Superior temporal gyrus (tissue), 1 donor: ENCODE measurements at regions not wholly inside any gene's neighbourhood (a gene's known extent, or its start where the extent isn't known, plus 50 kb on each side); places are given as distances from the start of the nearest gene placed in this dataset.

Source experiments
- DNase-seq: peaks from one replicate; pipeline ENCODE4 v3.0.0-alpha.2; 2016; ENCODE audit errors: extremely low spot score

DNA sequence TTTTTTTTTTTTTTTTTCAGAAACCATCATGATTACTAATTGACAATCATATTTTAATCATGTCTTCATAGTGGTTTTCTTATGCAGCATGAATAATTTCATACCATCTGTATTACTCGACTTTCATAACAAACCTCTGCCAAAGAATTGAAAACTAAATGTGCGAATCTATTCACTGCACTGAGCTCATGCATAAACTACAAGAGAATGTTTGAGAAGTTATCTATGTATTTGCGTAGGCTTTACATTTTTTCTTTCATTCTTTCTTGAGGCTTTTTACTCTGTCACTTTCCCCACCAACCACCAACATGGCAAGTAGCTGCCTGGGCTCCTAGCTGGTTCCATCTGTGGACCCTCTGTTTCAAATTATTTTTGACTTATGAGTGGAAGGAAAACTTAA lies 1761.0 kb downstream of the STIM2 start:
- DNase-seq: no peak

GRCh38 chr4:28636971-28637370 lies 1776.3 kb downstream of the STIM2 start:
- DNase-seq: no peak

- no peak for DNase-seq
Observed at GRCh38 chr4:28639747-28640146, 1779.1 kb downstream of the STIM2 start.

GRCh38 chr4:28654618-28655017 lies 1794.0 kb downstream of the STIM2 start:
- no peak for DNase-seq

- no peak for DNase-seq
Observed at GRCh38 chr4:28665306-28665705, 1804.7 kb downstream of the STIM2 start.

DNA sequence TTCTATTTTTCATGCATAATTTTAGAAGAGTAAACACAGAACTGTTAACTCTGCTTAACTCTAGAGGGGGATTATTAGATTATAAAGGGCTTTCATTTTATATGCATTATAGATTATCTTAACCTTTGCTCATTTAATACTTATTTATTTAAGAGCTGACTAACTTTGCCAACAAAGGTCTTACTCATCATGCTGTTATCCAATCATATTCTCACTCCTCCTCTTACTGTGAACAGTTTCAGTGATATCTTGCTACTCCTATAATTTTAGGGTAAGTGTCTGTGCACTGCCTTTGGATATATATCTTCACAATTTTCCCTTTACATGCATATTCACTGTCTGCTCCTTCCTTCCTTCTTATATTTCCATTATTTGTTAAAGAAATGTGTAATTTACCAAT lies 1814.9 kb downstream of the STIM2 start:
- DNase-seq: no peak

- no peak for DNase-seq
Observed at GRCh38 chr4:28677808-28678207, 1817.2 kb downstream of the STIM2 start.

DNA sequence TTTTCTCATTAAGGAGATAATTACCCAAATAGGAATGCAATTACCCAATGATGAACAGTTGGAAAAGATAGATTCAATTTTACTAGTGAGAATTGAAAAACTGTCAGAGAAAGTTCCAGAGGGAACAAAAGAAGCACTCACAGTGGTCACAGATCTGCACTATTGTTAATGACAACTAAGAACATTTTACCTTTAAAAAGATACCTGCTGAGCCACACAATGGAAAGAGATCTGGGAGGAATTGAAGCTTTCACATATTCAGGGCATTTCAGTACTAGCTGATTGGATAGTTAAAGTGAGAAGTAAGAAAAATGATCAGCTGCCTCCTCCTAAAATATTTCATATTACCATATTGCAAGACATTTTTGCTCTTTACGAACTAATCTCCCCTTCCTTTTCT lies 1822.2 kb downstream of the STIM2 start:
- DNase-seq: no peak

GRCh38 chr4:28686618-28687017 lies 1826.0 kb downstream of the STIM2 start:
- DNase-seq: peak; percentile 80

- DNase-seq: no peak
Observed at GRCh38 chr4:28690890-28691289, 1830.2 kb downstream of the STIM2 start.

DNA sequence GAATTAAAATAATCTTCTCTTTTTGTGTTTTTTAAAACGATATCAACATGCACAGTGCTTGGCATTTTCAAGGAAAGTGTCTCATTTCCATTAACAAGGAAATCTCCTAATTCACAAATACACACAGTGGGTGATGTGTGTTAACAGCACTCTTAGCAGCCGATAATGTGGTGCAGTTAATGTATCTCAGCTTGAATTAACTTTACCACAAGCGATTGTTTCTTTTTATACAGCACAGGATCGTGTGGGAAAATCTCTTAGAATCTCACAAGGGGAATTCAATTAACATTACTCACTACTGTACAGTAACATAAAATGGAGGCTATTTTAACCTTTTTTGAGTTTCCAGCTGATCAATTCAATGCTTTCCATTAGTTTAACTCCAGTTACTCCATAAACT lies 1841.9 kb downstream of the STIM2 start:
- DNase-seq: no peak

DNA sequence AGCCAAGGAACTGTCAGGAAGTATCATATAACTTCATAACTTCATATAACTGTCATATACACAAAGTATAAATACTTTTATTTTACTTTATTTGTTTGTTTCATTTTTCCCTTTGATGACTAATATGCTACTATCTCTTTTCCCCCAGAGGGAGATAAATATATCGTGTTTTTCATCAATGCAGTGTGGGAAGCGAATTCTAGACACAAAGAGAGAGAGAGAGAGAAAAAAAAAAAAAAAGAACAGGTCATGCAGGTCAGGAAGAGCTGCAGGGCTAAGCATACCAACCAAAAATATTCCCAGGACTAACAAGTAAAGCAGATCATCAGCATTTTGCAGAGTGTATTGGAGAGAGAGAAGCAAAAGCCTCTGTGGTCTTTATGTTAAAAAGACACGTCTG lies 1849.2 kb downstream of the STIM2 start:
- DNase-seq: no peak

DNA sequence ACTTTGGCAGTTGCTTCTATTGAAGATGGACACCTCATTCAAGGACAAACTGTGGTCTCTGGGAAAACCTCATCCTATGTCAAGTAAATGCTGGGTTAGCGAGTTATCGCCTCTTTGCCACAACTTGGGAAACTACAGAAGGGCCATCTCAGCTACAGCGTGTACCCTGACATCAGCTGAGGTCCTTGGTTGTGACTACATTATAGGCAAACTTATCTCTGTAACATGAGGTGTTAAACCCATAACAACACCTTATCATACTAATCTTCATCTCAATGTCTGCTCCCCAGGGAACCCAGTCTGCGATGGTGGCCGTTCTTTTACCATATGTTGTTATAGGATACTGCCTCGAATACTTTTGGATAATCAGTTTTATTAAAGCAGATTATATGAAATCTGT lies 1862.7 kb downstream of the STIM2 start:
- DNase-seq: no peak

DNA sequence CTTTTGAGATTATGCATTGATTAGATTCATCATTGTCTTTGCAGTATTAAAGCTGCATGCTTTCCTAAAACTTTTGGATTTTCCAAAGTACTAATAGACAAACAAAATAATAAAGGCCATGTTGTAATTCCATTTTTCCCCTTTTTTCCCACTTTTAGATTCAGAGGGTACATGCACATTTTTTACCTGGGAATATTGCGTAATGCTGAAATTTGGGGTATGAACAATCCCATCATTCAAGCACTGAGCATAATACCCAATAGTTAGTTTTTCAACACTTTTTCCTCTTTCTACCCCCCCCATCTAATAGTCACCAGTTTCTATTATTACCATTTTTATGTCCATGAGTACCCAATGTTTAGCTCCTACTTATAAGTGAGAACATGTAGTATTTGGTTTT lies 1863.6 kb downstream of the STIM2 start:
- no peak for DNase-seq

DNA sequence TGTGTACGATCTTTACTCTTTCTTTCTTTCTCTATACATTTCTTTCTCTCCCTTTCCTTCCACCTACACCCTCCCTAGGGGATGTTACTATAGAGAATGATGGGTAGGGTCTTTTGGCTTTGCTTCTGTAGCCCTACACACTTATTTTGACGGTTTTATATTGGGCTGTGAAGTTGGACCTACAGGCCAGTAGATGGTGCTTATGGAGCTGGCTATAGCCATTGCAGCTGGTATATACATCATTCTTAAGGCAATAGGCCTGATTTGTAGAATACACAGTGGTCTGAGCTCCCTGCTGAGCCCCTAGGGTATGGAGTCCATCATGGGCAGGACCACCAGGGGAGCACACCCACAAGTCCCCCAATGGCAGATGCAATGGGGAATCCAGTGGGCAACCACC lies 1869.7 kb downstream of the STIM2 start:
- DNase-seq: no peak

DNA sequence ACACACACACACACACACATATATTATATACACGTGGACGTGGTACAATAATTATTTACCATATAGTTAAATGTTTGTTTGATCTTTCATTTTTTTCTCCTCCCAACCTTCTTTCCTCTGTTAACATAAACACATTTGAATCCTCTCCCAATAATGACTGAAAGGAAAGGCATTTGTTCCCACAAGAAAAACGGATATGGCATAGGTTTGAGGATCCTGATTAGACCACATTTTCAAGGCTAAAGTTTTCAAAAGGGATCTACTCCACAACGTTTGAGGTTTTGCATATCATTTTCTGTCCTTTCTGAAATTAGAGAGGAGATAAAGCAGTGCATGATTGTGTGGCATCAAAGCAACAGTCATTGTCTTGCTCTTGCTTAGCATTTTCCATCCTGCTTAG lies 1883.4 kb downstream of the STIM2 start:
- no peak for DNase-seq

DNA sequence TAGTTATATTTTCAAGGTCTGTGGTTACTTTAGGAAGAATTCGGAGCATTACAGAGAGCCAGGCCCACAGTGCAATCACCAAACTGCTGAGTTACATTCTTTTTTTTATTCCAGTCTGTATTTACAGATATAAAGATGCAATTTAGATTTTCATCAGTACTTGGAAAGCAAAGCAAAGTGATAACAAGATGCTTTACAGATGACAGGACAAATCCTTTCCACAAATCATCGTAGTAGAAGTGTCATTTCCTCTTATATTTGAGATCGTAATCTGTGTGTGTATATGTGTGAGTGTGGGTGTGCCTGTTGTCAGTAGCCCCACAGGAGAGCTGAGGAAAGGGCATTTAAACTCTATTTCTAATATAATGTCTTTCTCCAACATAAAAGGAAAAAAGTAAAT lies 1893.7 kb downstream of the STIM2 start:
- DNase-seq: no peak

- DNase-seq: no peak
Observed at GRCh38 chr4:28755081-28755480, 1894.4 kb downstream of the STIM2 start.

DNA sequence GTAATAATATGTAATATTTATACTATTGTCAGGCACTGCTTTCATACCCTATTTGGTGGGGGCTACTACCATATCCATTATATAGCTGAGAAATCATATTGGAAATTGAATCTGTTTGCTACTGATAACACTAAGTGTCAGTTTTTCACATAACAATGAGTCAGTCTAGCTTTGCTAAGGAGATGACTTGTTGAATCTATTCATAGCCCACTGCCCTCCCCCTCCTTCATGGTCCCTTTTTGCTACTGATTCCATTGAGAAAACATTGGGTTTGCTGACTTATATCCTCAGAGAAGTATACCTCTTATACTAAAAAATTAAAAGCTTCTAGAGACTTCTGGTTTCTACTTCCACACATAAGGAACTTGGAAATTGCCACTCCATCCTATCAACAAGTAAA lies 1898.4 kb downstream of the STIM2 start:
- no peak for DNase-seq

DNA sequence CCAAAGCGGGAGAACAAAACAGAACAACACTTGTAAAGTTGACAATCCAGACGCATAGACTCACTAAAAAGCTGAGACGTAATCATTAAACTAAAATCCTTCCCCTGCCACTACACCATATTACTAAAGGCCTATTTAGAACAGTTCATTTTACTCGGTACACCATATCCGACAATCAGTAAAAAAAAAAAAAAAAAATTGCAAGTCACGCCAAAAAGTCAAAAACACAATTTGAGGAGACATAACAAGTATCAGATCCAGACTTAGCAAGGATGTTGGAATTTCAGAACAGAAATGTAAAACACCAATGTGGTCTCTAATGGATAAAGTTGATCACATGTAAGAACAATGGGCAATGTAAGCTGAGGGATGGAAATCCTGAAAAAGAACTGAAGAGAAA lies 1899.4 kb downstream of the STIM2 start:
- DNase-seq: no peak

- no peak for DNase-seq
Observed at GRCh38 chr4:28772066-28772465, 1911.4 kb downstream of the STIM2 start.

- DNase-seq: no peak
Observed at GRCh38 chr4:28772788-28773187, 1912.1 kb downstream of the STIM2 start.

DNA sequence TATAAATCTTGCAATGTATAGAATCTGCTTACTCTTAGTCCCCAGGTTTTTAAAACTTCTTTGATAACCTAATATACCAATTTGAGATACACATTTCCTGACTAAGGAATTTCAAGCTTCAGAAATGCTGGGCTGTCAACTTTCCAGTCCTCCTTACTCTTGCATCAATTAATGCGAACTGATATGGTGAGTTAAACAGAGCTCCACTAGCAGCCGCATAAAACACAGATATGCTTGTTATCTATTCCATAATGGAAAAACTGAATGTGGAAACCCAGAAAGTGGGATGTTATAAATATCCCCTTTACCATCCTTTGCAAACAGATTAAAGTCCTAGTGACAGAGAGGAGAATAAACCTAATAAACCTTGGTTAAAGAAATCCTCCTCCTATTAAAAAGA lies 1913.7 kb downstream of the STIM2 start:
- no peak for DNase-seq

GRCh38 chr4:28776004-28776403 lies 1915.4 kb downstream of the STIM2 start:
- DNase-seq: no peak

- DNase-seq: no peak
Observed at GRCh38 chr4:28784188-28784587, 1923.5 kb downstream of the STIM2 start.
